Heart right ventricle (tissue), 16 donors: ENCODE measurements at regions not wholly inside any gene's neighbourhood (a gene's known extent, or its start where the extent isn't known, plus 50 kb on each side); places are given as distances from the start of the nearest gene placed in this dataset.

Experiments
- ATAC-seq, 8 donors: fragments of 200-7000 bp; cut with Tn5 transposase; one replicate each; pipeline ENCODE4 v1.9.1; 2020; ENCODE audit warnings: mild to moderate bottlenecking in 8 of 8, moderate library complexity in 8 of 8, moderate number of reproducible peaks in 1 of 8
- DNase-seq, 2 donors: peaks; one replicate each; pipeline ENCODE4 v3.0.0-alpha.2; 2020
- H3K27ac ChIP-seq, 10 donors: fragments of 200-600 bp; sonication (generic) in 2 of 10; one replicate each; pipeline versions ENCODE4 v1.5.0 to v1.8.0; 2020 to 2022; ENCODE audit warnings: mild to moderate bottlenecking in 3 of 10
- H3K27me3 ChIP-seq, 7 donors: fragments of 200-600 bp; one replicate each; pipeline ENCODE4 v1.8.0; 2021 to 2022; ENCODE audit warnings: mild to moderate bottlenecking in 2 of 7
- H3K36me3 ChIP-seq, 9 donors: fragments of 200-600 bp; sonication (generic) in 1 of 9; one replicate each; pipeline versions ENCODE4 v1.5.0 to v1.8.0; 2020 to 2022; ENCODE audit warnings: mild to moderate bottlenecking in 2 of 9
- H3K4me1 ChIP-seq, 9 donors: fragments of 200-600 bp; sonication (generic) in 1 of 9; one replicate each; pipeline versions ENCODE4 v1.5.0 to v1.8.0; 2020 to 2022; ENCODE audit warnings: mild to moderate bottlenecking in 4 of 9
- H3K4me3 ChIP-seq, 10 donors: fragments of 200-600 bp; sonication (generic) in 2 of 10; one replicate each; pipeline versions ENCODE4 v1.5.0 to v1.8.0; 2020 to 2022; ENCODE audit warnings: mild to moderate bottlenecking in 7 of 10, moderate library complexity in 2 of 10
- H3K9me3 ChIP-seq, 11 donors: fragments of 200-600 bp in 10 of 11; sonication (generic) in 2 of 11; one replicate each; pipeline versions ENCODE4 v1.5.0 to v1.8.0; 2013 to 2022; ENCODE audit warnings: mild to moderate bottlenecking in 2 of 11, control low read depth in 1 of 11, moderate library complexity in 1 of 11
- WGBS, 2 donors: extraction: QIAGEN DNeasy Blood & Tissue Kit; methylation state at CpG; one replicate each; pipeline ENCODE4 v1.1.7; 2013; ENCODE audit warnings: inconsistent platforms in 1 of 2; 5-methylcytosine and 5-hydroxymethylcytosine counted together
- intact Hi-C, 10 donors: fragments of 100-400 bp; cut with DNase I; formaldehyde crosslinking; loops; one replicate each; pipeline versions ENCODE4 v1.11.1 to v1.14.2; 2022
- TF ChIP-seq, protein P1 (sequence below), 9 donors: fragments of 200-600 bp; sonication (generic) in 2 of 9; IDR thresholded peaks; one replicate each; pipeline versions ENCODE4 v1.5.0 to v1.8.0; 2021 to 2022; ENCODE audit warnings: antibody characterized with exemption in 9 of 9, mild to moderate bottlenecking in 5 of 9, moderate library complexity in 1 of 9
- donor health status: Arrhythmogenic right ventricular cardiomyopathy.
- donor health status: ischemic (EF 13 %, LVEDD 7.1; RV severe dilation, severe dysfunction).
- donor health status: healthy with polysubstance abuse.
- donor health status: DM: no; HTN: yes; CAD: no.
- donor health status: DM: no; HTN: no; CAD: no.
- donor health status: ischemic (EF 25% LVEDD 6.9; RV normal size, moderate dysfunction).
- donor health status: ischemic (EF 25% LVEDD 5.7; RV mildly dilated, moderate dysfunction).
- donor health status: healthy.
- donor health status: DM: yes; HTN: yes; CAD: no.
- donor health status: Ischemic cardiomyopathy.
- donor health status: ischemic (EF 35%, LVEDD 5.7; RV mildly dilated, moderate dysfunction).
- donor health status: nonischemic (EF 11% LVEDD 7.7; RV severe dilation, severe dysfunction).
- donor health status: DM: yes; HTN: yes; CAD: no.
- donor health status: PGD.
- donor health status: ischemic (EF 29% LVEDD 5.4; RV normal size, mild dysfunction).
- donor health status: nonischemic (EF 23%, LVEDD 6.1; RV moderate dilation, normal function).

DNA sequence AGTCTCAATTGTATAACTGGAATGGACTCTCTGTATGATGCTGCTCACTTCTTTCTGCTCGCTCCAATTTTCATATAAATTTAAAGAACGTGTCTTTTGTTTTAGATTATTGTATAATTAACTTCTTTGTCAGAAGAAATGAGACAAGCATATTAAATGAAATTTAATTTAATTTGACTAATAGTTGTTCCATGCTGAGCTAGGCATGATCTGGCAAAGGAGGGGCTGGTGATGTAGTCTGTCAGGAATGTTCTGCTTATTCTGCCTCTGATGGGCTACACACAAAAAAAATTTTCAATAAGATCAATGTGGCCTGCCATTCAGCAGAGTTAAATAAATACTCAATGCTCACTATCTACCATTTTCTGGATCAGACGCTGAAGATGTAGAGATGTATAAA is 208.4 kb upstream of the CD96 start:
- intact Hi-C loops = no loop called here
- Histone ChIP-seq H3K27me3 (no peaks in the 10 kb centered on the region), H3K36me3 (no peaks in the 10 kb centered on the region), H3K4me3 (no peak overlapping the region), H3K9me3 (no peaks in the 10 kb centered on the region), H3K4me1 (no peaks in the 10 kb centered on the region), H3K27ac (no peak overlapping the region)
- TF ChIP-seq, protein P1, sequence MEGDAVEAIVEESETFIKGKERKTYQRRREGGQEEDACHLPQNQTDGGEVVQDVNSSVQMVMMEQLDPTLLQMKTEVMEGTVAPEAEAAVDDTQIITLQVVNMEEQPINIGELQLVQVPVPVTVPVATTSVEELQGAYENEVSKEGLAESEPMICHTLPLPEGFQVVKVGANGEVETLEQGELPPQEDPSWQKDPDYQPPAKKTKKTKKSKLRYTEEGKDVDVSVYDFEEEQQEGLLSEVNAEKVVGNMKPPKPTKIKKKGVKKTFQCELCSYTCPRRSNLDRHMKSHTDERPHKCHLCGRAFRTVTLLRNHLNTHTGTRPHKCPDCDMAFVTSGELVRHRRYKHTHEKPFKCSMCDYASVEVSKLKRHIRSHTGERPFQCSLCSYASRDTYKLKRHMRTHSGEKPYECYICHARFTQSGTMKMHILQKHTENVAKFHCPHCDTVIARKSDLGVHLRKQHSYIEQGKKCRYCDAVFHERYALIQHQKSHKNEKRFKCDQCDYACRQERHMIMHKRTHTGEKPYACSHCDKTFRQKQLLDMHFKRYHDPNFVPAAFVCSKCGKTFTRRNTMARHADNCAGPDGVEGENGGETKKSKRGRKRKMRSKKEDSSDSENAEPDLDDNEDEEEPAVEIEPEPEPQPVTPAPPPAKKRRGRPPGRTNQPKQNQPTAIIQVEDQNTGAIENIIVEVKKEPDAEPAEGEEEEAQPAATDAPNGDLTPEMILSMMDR (IDR thresholded peaks at IDR 0.05) = no peak
- WGBS, 2 donors = 88 to 92% methylated on average over 3 of the region's 3 CpGs
- ATAC-seq (no peak), DNase-seq (no peak)

DNA sequence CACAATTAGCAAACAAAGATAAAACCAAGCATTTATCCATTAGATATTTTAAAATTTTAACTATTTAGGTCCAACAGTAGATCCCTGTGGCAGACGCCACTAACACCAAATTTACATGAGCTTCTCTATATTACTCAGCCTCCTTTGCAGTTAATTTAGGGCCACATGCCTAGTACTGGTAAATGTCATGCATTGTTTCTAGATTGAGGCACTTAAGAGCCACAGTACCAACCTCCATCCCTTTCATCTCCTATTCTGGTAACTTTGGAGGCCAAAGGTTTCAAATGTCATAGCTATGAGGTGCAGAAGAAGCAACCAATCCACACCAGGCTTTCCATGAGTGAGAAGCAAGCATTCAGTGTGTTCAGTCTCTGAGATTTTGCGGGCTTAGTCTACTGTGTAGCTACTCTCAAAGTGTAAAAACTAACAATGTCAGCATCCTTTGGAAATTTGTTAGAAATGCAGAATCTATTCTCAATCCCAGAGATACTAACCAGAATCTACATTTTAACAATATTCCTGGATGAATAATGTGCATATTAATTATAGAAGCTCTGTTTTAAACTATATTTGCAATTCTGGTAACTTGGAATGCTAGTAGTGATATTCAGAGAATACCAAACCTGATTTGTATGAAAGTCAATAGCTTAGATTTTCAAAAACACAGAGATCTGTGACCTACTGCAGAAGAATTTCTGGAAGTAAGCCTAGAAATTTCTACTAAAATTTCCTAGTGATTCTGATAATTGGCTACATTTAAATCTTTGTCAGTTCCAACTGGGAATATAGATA is 206.3 kb upstream of the CD96 start:
- DNase-seq (no peak), ATAC-seq (no peak)
- no peaks in the 10 kb centered on the region for H3K36me3 ChIP-seq
- no peaks in the 10 kb centered on the region for H3K4me1 ChIP-seq
- no peak overlapping the region for H3K27ac ChIP-seq
- 75 to 85% methylated on average over 2 of the region's 2 CpGs for WGBS, 2 donors
- TF ChIP-seq, protein P1 (IDR thresholded peaks at IDR 0.05) = no peak
- H3K27me3 ChIP-seq = no peaks in the 10 kb centered on the region
- H3K4me3 ChIP-seq = no peak overlapping the region
- intact Hi-C loops = no loop called here
- H3K9me3 ChIP-seq = peaks cover 0 to 9% (median 0%) of the 10 kb centered on the region in 11 donors

DNA sequence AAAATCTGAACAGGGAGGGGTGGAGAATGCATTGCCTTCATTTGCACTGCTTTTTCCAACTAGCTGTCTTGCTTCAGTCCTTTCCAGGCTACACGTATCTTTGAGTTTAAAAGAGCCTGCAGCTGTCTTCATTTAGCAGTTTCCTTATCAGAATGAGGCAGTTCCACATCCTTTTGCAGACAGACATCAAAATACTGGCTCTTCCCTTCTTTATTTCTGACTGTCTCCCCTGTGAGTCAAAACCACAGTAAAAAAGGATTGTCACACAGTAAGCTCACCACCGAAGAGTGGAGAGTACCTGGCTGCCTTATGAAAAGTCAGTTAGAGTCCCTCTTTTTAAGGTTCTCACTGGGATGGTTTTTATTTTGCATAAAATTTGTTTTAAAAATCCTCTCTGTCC is 205.5 kb upstream of the CD96 start:
- Histone ChIP-seq H3K27me3 (no peaks in the 10 kb centered on the region), H3K36me3 (no peaks in the 10 kb centered on the region), H3K4me1 (no peaks in the 10 kb centered on the region), H3K9me3 (peaks cover 0 to 9% (median 0%) of the 10 kb centered on the region in 11 donors), H3K4me3 (no peak overlapping the region), H3K27ac (no peak overlapping the region)
- intact Hi-C loops = no loop called here
- DNase-seq (no peak), ATAC-seq (no peak)
- 26 to 41% methylated on average over 2 of the region's 2 CpGs for WGBS, 2 donors
- TF ChIP-seq, protein P1 (IDR thresholded peaks at IDR 0.05) = no peak

DNA sequence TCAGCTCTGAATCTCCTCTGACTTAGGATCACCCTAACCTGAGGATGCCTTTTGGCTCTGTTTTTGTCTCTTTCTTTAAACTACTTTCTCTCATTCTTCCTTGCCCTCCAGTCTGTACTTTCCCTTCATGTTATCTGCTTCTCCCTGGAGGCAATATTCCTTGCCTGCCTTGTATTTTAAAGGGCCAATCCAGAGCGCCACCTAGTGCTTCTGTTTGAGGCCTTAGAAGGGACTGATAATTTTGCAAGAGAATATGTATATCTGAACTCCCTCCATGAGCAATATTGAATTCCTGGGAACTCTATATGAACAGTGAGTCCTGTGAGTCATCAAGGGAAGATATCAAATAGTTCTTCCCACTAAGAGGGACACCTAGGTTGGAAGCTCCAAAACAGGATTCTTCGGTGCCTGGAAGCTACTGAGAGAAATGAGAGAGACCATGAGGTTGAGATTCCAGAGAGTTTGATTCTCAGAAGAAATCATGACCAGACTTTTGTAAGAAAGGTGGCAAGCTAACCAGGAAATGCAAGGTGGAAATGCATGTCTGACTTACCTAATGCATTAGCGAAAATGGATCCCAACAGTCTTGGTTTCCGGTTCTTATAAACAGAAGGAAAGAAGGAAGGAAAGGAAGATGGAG is 203.8 kb upstream of the CD96 start:
- WGBS, 2 donors = 65 to 67% methylated on average over 4 of the region's 4 CpGs
- Histone ChIP-seq H3K27me3 (no peaks in the 10 kb centered on the region), H3K4me3 (no peak overlapping the region), H3K36me3 (no peaks in the 10 kb centered on the region), H3K9me3 (peaks cover 0 to 9% (median 0%) of the 10 kb centered on the region in 11 donors), H3K4me1 (no peaks in the 10 kb centered on the region), H3K27ac (no peak overlapping the region)
- peak in 1 of 8 donors; percentile 58 for ATAC-seq
- TF ChIP-seq, protein P1 (IDR thresholded peaks at IDR 0.05) = peak; percentile 12 to 56 (median 47)
- intact Hi-C loops = no loop called here
- DNase-seq = peak in 1 of 2 donors; percentile 36
